Keratinocyte (primary cell): ENCODE measurements at regions not wholly inside any gene's neighbourhood (a gene's known extent, or its start where the extent isn't known, plus 50 kb on each side); places are given as distances from the start of the nearest gene placed in this dataset.

ENCODE experiments used
- EZH2 ChIP-seq: IDR thresholded peaks from one replicate; pipeline ENCODE4 v1.6.1; 2012; ENCODE audit warnings: inconsistent platforms, mild to moderate bottlenecking, low read length, moderate library complexity
- TF ChIP-seq, protein P1 (sequence below), 3 experiments: IDR thresholded peaks in 1 of 3; conservative IDR thresholded peaks in 1 of 3; optimal IDR thresholded peaks in 1 of 3; 2 replicates in 2 of 3; 3 replicates in 1 of 3; pipeline versions ENCODE3 to v1.5.1; 2011; ENCODE audit warnings: low read length in 3 of 3, mild to moderate bottlenecking in 3 of 3, moderate library complexity in 2 of 3, control low read depth in 1 of 3, inconsistent platforms in 1 of 3; ENCODE audit not compliant: insufficient read depth in 2 of 3; ENCODE audit errors: extremely low read depth in 1 of 3

DNA sequence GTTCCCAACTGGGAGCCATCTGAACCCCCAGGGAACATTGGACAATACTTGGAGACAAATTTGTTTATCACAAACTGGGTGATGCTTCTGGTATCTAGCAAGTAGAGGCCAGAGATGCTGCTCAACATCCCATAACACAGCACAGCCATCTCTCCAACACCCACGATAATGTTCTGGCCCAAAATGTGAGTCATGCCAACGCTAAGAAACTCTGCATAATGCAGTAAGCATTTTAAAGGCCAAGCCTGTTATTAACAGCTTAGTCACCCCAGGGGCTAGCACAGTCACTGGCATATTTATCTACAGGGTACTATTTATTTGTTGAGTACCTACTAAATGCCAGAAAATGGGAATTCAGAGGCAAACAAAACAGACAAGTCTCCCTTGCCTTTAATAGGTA, 873.1 kb upstream of the TMEM132C start:
- TF ChIP-seq EZH2 = no peak
- TF ChIP-seq, protein P1, sequence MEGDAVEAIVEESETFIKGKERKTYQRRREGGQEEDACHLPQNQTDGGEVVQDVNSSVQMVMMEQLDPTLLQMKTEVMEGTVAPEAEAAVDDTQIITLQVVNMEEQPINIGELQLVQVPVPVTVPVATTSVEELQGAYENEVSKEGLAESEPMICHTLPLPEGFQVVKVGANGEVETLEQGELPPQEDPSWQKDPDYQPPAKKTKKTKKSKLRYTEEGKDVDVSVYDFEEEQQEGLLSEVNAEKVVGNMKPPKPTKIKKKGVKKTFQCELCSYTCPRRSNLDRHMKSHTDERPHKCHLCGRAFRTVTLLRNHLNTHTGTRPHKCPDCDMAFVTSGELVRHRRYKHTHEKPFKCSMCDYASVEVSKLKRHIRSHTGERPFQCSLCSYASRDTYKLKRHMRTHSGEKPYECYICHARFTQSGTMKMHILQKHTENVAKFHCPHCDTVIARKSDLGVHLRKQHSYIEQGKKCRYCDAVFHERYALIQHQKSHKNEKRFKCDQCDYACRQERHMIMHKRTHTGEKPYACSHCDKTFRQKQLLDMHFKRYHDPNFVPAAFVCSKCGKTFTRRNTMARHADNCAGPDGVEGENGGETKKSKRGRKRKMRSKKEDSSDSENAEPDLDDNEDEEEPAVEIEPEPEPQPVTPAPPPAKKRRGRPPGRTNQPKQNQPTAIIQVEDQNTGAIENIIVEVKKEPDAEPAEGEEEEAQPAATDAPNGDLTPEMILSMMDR (optimal IDR thresholded peaks at IDR 0.05 in 1 of 3, IDR thresholded peaks at IDR 0.05 in 1 of 3, conservative IDR thresholded peaks at IDR 0.05 in 1 of 3; ENCODE audit: extremely low read depth in 1 of 3, insufficient read depth in 2 of 3, low read length in 3 of 3) = no peak
